ENCODE measurements at regions not wholly inside any gene's neighbourhood (a gene's known extent, or its start where the extent isn't known, plus 50 kb on each side); places are given as distances from the start of the nearest gene placed in this dataset.

- Histone ChIP-seq H3K36me3 (no peaks in the 10 kb centered on the region), H3K27me3 (no peaks in the 10 kb centered on the region), H3K4me1 (ENCODE audit: low read depth) (peaks cover 3% of the 10 kb centered on the region), H3K27ac (no peak overlapping the region), H3K4me3 (no peak overlapping the region), H3K9me3 (ENCODE audit: low read depth) (no peaks in the 10 kb centered on the region)
- TF ChIP-seq CTCF (IDR thresholded peaks at IDR 0.05; ENCODE audit: low read depth, low read length) = no peak
- DNase-seq (ENCODE audit: low read depth in 1 of 2, low spot score in 1 of 2) = no peak
These were observed 130.4 kb upstream of the RFX3 start for GRCh38 chr9:3656224-3656623.

- Histone ChIP-seq H3K36me3 (no peaks in the 10 kb centered on the region), H3K9me3 (ENCODE audit: low read depth) (no peaks in the 10 kb centered on the region), H3K27me3 (no peaks in the 10 kb centered on the region), H3K4me1 (ENCODE audit: low read depth) (no peaks in the 10 kb centered on the region), H3K4me3 (no peak overlapping the region), H3K27ac (no peak overlapping the region)
- DNase-seq (ENCODE audit: low read depth in 1 of 2, low spot score in 1 of 2) = no peak
- no peak for TF ChIP-seq CTCF (IDR thresholded peaks at IDR 0.05; ENCODE audit: low read depth, low read length)
These were observed 125.3 kb upstream of the RFX3 start for GRCh38 chr9:3650994-3651622.

- H3K27me3 ChIP-seq = no peaks in the 10 kb centered on the region
- no peak for TF ChIP-seq CTCF (IDR thresholded peaks at IDR 0.05; ENCODE audit: low read depth, low read length)
- no peak overlapping the region for H3K4me3 ChIP-seq
- no peak for DNase-seq (ENCODE audit: low read depth in 1 of 2, low spot score in 1 of 2)
- H3K36me3 ChIP-seq = no peaks in the 10 kb centered on the region
- H3K27ac ChIP-seq = no peak overlapping the region
- no peaks in the 10 kb centered on the region for H3K9me3 ChIP-seq (ENCODE audit: low read depth)
- no peaks in the 10 kb centered on the region for H3K4me1 ChIP-seq (ENCODE audit: low read depth)
These were observed 123.0 kb upstream of the RFX3 start for GRCh38 chr9:3648722-3649246.

DNA sequence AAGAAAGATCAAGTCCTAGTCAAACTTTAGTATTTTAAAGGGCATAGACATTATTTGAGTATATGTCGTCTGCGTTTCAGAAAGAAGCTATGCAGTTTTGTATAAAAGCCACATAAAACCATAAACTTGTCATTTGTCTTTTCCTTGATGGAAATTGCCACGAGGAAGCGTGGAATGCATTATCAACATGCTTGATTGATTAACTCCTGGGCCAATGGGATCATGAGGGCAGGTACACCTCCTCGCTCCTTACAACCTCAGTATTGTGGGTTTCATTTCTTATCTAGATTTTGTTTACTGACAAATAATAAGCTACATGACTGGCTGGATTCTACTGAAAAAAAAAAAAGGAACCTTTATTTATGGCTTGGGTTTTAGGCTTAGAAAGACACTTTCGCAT lies 122.5 kb upstream of the RFX3 start:
- TF ChIP-seq CTCF (IDR thresholded peaks at IDR 0.05; ENCODE audit: low read depth, low read length) = no peak
- H3K27ac ChIP-seq = no peak overlapping the region
- H3K36me3 ChIP-seq = no peaks in the 10 kb centered on the region
- no peaks in the 10 kb centered on the region for H3K27me3 ChIP-seq
- no peaks in the 10 kb centered on the region for H3K9me3 ChIP-seq (ENCODE audit: low read depth)
- no peak overlapping the region for H3K4me3 ChIP-seq
- H3K4me1 ChIP-seq (ENCODE audit: low read depth) = no peaks in the 10 kb centered on the region
- no peak for DNase-seq (ENCODE audit: low read depth in 1 of 2, low spot score in 1 of 2)

DNA sequence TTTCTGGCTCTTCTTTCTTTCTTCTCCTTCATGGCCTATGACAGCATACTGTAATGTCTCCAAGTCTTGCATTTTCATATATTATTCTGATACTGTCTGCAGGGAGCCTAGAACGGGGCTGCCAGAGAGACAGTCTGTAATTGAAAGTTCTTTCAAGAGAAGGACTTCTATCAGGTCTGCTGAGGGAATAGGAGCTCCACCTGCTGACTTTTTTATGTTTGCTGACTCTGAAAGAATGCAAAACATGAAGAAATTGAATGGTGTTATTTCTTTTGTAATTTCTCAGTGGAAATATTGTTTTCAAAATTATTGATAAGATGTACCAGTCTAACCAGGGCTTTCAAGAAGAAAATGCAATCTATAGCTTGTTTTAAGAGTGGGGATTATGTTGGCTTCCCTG lies 121.9 kb upstream of the RFX3 start:
- H3K4me1 ChIP-seq (ENCODE audit: low read depth) = no peaks in the 10 kb centered on the region
- no peak for TF ChIP-seq CTCF (IDR thresholded peaks at IDR 0.05; ENCODE audit: low read depth, low read length)
- no peak overlapping the region for H3K4me3 ChIP-seq
- H3K9me3 ChIP-seq (ENCODE audit: low read depth) = no peaks in the 10 kb centered on the region
- H3K36me3 ChIP-seq = no peaks in the 10 kb centered on the region
- H3K27me3 ChIP-seq = no peaks in the 10 kb centered on the region
- H3K27ac ChIP-seq = no peak overlapping the region
- DNase-seq (ENCODE audit: low read depth in 1 of 2, low spot score in 1 of 2) = no peak

Measured in cardiac muscle cell (in vitro differentiated cells and primary cell).